ENCODE measurements at regions not wholly inside any gene's neighbourhood (a gene's known extent, or its start where the extent isn't known, plus 50 kb on each side); places are given as distances from the start of the nearest gene placed in this dataset.

DNA sequence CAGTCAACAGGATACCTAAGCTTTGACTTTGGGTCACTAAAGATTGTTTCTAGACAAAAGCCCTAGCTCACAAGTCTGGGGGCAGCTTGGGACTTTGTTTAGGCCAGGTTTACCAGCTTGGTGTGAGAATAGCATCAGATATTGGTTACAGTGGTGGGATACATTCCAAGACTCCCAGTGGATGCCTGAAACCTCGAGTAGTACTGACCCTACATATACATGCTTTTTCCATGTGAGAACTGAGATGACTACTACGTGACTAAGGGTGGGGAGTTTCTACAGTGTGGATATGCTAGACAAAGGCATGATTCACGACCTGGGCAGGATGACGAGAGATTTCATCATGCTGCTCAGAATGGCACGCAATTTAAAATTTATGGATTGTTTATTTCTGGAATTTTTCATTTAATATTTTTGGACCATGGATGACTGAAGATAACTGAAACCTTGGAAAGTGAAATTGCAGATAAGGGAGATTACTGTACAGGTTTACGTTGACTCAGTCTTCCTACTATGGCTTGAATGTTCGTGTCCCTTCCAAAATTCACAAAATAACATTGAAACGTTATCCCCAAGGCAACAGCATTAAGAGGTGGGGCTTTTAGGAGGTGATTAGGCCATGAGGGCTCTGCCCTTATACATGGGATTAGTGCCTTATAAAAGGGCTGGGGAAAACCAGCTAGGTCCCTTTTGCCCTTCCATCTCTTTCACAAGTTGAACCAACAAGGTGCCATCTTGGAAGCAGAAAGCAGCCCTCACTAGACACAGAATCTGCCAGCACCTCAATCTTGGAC, 50.2 kb upstream of the CTAGE1 start:
- no peak overlapping the region for H3K4me2 ChIP-seq (ENCODE audit: low read depth, low read length)
- no peaks in the 10 kb centered on the region for H3K27me3 ChIP-seq (replicated peaks; ENCODE audit: insufficient read depth, low read length)
- no peak overlapping the region for H3K4me3 ChIP-seq (ENCODE audit: low read length)
- H2AFZ ChIP-seq (ENCODE audit: low read length): no peak overlapping the region
- no peaks in the 10 kb centered on the region for H3K9me3 ChIP-seq (replicated peaks; ENCODE audit: insufficient read depth, low read length)
- no peaks in the 10 kb centered on the region for H3K36me3 ChIP-seq (replicated peaks; ENCODE audit: insufficient read depth, low read length)
- H3K4me1 ChIP-seq (ENCODE audit: low read length): no peaks in the 10 kb centered on the region
- TF ChIP-seq, protein P1, sequence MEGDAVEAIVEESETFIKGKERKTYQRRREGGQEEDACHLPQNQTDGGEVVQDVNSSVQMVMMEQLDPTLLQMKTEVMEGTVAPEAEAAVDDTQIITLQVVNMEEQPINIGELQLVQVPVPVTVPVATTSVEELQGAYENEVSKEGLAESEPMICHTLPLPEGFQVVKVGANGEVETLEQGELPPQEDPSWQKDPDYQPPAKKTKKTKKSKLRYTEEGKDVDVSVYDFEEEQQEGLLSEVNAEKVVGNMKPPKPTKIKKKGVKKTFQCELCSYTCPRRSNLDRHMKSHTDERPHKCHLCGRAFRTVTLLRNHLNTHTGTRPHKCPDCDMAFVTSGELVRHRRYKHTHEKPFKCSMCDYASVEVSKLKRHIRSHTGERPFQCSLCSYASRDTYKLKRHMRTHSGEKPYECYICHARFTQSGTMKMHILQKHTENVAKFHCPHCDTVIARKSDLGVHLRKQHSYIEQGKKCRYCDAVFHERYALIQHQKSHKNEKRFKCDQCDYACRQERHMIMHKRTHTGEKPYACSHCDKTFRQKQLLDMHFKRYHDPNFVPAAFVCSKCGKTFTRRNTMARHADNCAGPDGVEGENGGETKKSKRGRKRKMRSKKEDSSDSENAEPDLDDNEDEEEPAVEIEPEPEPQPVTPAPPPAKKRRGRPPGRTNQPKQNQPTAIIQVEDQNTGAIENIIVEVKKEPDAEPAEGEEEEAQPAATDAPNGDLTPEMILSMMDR (IDR thresholded peaks at IDR 0.05; ENCODE audit: low read length): no peak
- TF ChIP-seq EZH2 (optimal IDR thresholded peaks at IDR 0.05; ENCODE audit: low read depth, low read length) (no peak), EZH2phosphoT487 (IDR thresholded peaks at IDR 0.05; ENCODE audit: low read length) (no peak)
- no peaks in the 10 kb centered on the region for H3F3A ChIP-seq (ENCODE audit: insufficient read depth, low read length)
- H3K9me2 ChIP-seq (replicated peaks; ENCODE audit: insufficient read depth, low read length): no peaks in the 10 kb centered on the region
- no peaks in the 10 kb centered on the region for H3K79me2 ChIP-seq (ENCODE audit: low read length)
- H3K27ac ChIP-seq (ENCODE audit: low read length): no peak overlapping the region
- no peak for DNase-seq
- H3K9ac ChIP-seq (ENCODE audit: low read length): no peak overlapping the region
- no peaks in the 10 kb centered on the region for H4K20me1 ChIP-seq (ENCODE audit: insufficient read depth, low read length)

DNA sequence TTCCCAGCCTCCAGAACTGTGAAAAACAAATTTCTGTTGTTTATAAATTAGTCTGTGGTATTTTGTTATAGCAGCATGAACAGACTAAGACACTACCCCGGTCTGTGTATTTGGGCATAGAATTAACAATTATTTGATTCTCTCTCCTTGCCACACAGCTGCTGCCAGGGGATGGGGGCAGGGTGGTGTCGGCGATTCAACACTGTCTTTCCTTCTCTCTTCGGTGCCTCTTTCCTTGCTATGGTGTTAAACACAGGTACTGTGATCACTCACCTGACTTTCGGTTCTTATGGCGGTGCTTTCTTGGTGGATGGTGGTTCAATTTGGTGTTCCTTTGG, 50.8 kb upstream of the CTAGE1 start:
- H3K9me3 ChIP-seq (replicated peaks; ENCODE audit: insufficient read depth, low read length): no peaks in the 10 kb centered on the region
- H3K4me1 ChIP-seq (ENCODE audit: low read length): no peaks in the 10 kb centered on the region
- no peaks in the 10 kb centered on the region for H3K27me3 ChIP-seq (replicated peaks; ENCODE audit: insufficient read depth, low read length)
- H3F3A ChIP-seq (ENCODE audit: insufficient read depth, low read length): no peaks in the 10 kb centered on the region
- H3K4me2 ChIP-seq (ENCODE audit: low read depth, low read length): no peak overlapping the region
- no peaks in the 10 kb centered on the region for H4K20me1 ChIP-seq (ENCODE audit: insufficient read depth, low read length)
- H3K27ac ChIP-seq (ENCODE audit: low read length): no peak overlapping the region
- H3K79me2 ChIP-seq (ENCODE audit: low read length): no peaks in the 10 kb centered on the region
- H3K9ac ChIP-seq (ENCODE audit: low read length): no peak overlapping the region
- TF ChIP-seq EZH2 (optimal IDR thresholded peaks at IDR 0.05; ENCODE audit: low read depth, low read length): no peak
- TF ChIP-seq EZH2phosphoT487 (IDR thresholded peaks at IDR 0.05; ENCODE audit: low read length): no peak
- TF ChIP-seq, protein P1 (IDR thresholded peaks at IDR 0.05; ENCODE audit: low read length): no peak
- H3K9me2 ChIP-seq (replicated peaks; ENCODE audit: insufficient read depth, low read length): no peaks in the 10 kb centered on the region
- H2AFZ ChIP-seq (ENCODE audit: low read length): no peak overlapping the region
- H3K4me3 ChIP-seq (ENCODE audit: low read length): no peak overlapping the region
- no peak for DNase-seq
- no peaks in the 10 kb centered on the region for H3K36me3 ChIP-seq (replicated peaks; ENCODE audit: insufficient read depth, low read length)

DNA sequence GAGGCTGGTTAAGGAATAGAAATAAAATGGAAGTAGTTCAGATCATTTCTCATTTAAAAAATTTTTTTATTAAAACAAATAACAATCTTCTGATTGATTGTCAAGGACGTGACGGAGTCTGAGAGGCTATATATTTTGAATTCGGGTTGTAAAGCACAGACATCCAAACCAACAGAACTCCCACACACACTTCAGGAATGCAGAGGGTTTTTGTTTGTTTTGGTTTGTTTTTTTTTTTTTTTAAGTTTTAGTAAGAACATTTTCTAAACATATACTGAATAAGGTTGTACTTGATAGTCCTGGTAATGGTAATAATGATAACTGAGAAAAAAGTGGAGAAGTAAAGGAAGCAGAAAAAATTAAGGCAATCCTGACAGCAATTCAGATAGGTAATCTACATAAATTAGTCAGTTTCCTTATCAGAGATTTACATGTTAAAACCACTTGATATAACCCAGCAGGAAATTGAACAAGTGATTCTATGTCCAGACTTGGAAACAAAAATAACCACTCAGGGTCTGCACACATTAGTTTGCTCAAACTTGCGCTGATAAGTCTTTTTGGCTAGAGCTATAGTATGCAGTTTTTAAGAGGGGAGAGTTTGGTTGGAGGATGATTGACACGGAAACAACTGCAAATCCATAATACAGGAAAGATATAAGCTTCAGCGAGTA, 51.5 kb upstream of the CTAGE1 start:
- Histone ChIP-seq H3K9ac (ENCODE audit: low read length) (no peak overlapping the region), H3K27ac (ENCODE audit: low read length) (no peak overlapping the region), H3K4me3 (ENCODE audit: low read length) (no peak overlapping the region), H3K36me3 (replicated peaks; ENCODE audit: insufficient read depth, low read length) (no peaks in the 10 kb centered on the region), H4K20me1 (ENCODE audit: insufficient read depth, low read length) (no peaks in the 10 kb centered on the region), H3K27me3 (replicated peaks; ENCODE audit: insufficient read depth, low read length) (no peaks in the 10 kb centered on the region), H3F3A (ENCODE audit: insufficient read depth, low read length) (no peaks in the 10 kb centered on the region), H3K79me2 (ENCODE audit: low read length) (no peaks in the 10 kb centered on the region), H2AFZ (ENCODE audit: low read length) (no peak overlapping the region), H3K9me2 (replicated peaks; ENCODE audit: insufficient read depth, low read length) (no peaks in the 10 kb centered on the region), H3K9me3 (replicated peaks; ENCODE audit: insufficient read depth, low read length) (no peaks in the 10 kb centered on the region), H3K4me2 (ENCODE audit: low read depth, low read length) (no peak overlapping the region), H3K4me1 (ENCODE audit: low read length) (no peaks in the 10 kb centered on the region)
- DNase-seq: no peak
- no peak for TF ChIP-seq EZH2phosphoT487 (IDR thresholded peaks at IDR 0.05; ENCODE audit: low read length)
- TF ChIP-seq, protein P1 (IDR thresholded peaks at IDR 0.05; ENCODE audit: low read length): no peak
- TF ChIP-seq EZH2 (optimal IDR thresholded peaks at IDR 0.05; ENCODE audit: low read depth, low read length): no peak

All from MM.1S (cell line).